ENCODE measurements at regions not wholly inside any gene's neighbourhood (a gene's known extent, or its start where the extent isn't known, plus 50 kb on each side); places are given as distances from the start of the nearest gene placed in this dataset.

DNA sequence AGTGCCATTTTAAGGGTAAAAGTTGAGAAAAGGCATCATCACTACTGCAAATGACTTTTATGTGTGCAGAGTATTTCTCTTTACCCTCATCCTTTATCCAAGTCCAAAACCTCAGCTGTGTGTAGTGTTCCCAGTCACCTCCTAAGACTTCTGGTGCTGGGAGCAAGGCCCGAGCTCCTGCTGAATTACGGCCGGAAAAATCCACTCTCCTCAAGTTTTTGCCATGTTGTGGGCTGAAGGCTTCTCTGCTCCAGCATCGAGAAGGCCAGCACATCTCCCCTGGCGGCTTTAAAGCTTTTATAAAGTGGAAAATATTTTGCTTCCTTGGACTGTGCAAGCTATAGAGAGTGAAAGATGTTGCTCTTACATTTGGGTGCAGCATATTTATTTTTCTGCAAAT is 153.2 kb upstream of the THBS2 start:
- BruUV-seq (replicated peaks) = no TSS peak
- Histone ChIP-seq H3K27ac (ENCODE audit: insufficient read depth, low read depth, low read length) (no peak overlapping the region), H3K9ac (replicated peaks; ENCODE audit: extremely low read depth, insufficient read depth, low read length) (no peak overlapping the region), H3K27me3 (ENCODE audit: control insufficient read depth in 2 of 2, insufficient read depth in 2 of 2, low read length in 2 of 2) (no peaks in the 10 kb centered on the region), H3K4me1 (ENCODE audit: control insufficient read depth, extremely low read depth, insufficient read depth, low read length) (no peaks in the 10 kb centered on the region), H3K79me2 (ENCODE audit: control insufficient read depth, insufficient read depth, low read length) (no peaks in the 10 kb centered on the region), H4K20me1 (replicated peaks; ENCODE audit: control insufficient read depth, extremely low read depth, insufficient read depth, low read length) (no peaks in the 10 kb centered on the region), H3K9me3 (replicated peaks; ENCODE audit: control insufficient read depth, insufficient read depth, low read length) (peaks cover 3% of the 10 kb centered on the region), H3K36me3 (ENCODE audit: control insufficient read depth in 2 of 2, extremely low read depth in 1 of 2, insufficient read depth in 2 of 2, low read length in 2 of 2) (no peaks in the 10 kb centered on the region), H3K9me1 (replicated peaks; ENCODE audit: control insufficient read depth, extremely low read depth, insufficient read depth, low read length) (no peaks in the 10 kb centered on the region), H3K4me3 (replicated peaks in 1 of 3; ENCODE audit: insufficient read depth in 1 of 3, low read depth in 1 of 3, low read length in 3 of 3) (no peak overlapping the region), H2AFZ (ENCODE audit: low read depth, low read length) (no peak overlapping the region), H3K4me2 (ENCODE audit: insufficient read depth, low read length) (no peak overlapping the region)
- no peak for FAIRE-seq
- dilution Hi-C loops (cut with MboI; ENCODE audit: extremely low pct_ligation_motif_present, low sequenced_read_pairs) = no loop called here
- no peak for TF ChIP-seq MYC (IDR thresholded peaks at IDR 0.05; ENCODE audit: low read depth, low read length)
- no peak for DNase-seq (ENCODE audit: low read depth, low spot score)
- ChIA-PET CTCF (no interaction called here), POLR2A (no interaction called here)
- intact Hi-C loops (cut with micrococcal nuclease) = no loop called here

DNA sequence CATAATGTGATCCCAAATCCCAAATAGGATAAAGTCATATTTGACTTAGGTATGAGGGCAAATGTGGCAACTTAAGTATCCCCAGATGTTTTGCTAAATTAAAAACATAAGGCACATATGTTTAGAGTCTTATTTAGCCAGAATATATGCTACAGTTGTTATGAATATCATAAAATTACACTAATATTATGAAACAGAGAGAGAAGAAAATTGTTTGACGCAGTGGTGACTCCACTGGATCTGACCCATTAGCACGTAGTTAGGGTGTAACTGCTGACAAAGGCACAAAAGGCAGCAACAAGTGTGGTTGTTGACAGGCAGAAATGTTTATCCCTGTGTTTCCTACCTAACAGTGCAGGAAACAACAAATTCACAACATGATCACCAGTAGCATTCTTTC is 152.4 kb upstream of the THBS2 start:
- ChIA-PET POLR2A (no interaction called here), CTCF (no interaction called here)
- no peaks in the 10 kb centered on the region for H3K27me3 ChIP-seq (ENCODE audit: control insufficient read depth in 2 of 2, insufficient read depth in 2 of 2, low read length in 2 of 2)
- H3K4me2 ChIP-seq (ENCODE audit: insufficient read depth, low read length) = no peak overlapping the region
- no peak for DNase-seq (ENCODE audit: low read depth, low spot score)
- no peak for TF ChIP-seq GATA2 (IDR thresholded peaks at IDR 0.05; ENCODE audit: insufficient read depth, insufficient read length, low read depth, low read length)
- no peak for TF ChIP-seq POLR2AphosphoS5 (IDR thresholded peaks at IDR 0.05; ENCODE audit: insufficient read depth, low read depth, low read length)
- no peak overlapping the region for H3K4me3 ChIP-seq (replicated peaks in 1 of 3; ENCODE audit: insufficient read depth in 1 of 3, low read depth in 1 of 3, low read length in 3 of 3)
- FAIRE-seq = no peak
- H3K79me2 ChIP-seq (ENCODE audit: control insufficient read depth, insufficient read depth, low read length) = no peaks in the 10 kb centered on the region
- no peaks in the 10 kb centered on the region for H3K4me1 ChIP-seq (ENCODE audit: control insufficient read depth, extremely low read depth, insufficient read depth, low read length)
- H4K20me1 ChIP-seq (replicated peaks; ENCODE audit: control insufficient read depth, extremely low read depth, insufficient read depth, low read length) = no peaks in the 10 kb centered on the region
- H3K9me3 ChIP-seq (replicated peaks; ENCODE audit: control insufficient read depth, insufficient read depth, low read length) = peaks cover 3% of the 10 kb centered on the region
- dilution Hi-C loops (cut with MboI; ENCODE audit: extremely low pct_ligation_motif_present, low sequenced_read_pairs) = no loop called here
- no peak overlapping the region for H2AFZ ChIP-seq (ENCODE audit: low read depth, low read length)
- no peak overlapping the region for H3K9ac ChIP-seq (replicated peaks; ENCODE audit: extremely low read depth, insufficient read depth, low read length)
- intact Hi-C loops (cut with micrococcal nuclease) = no loop called here
- BruUV-seq (replicated peaks) = no TSS peak
- no peaks in the 10 kb centered on the region for H3K9me1 ChIP-seq (replicated peaks; ENCODE audit: control insufficient read depth, extremely low read depth, insufficient read depth, low read length)
- no peaks in the 10 kb centered on the region for H3K36me3 ChIP-seq (ENCODE audit: control insufficient read depth in 2 of 2, extremely low read depth in 1 of 2, insufficient read depth in 2 of 2, low read length in 2 of 2)
- no peak overlapping the region for H3K27ac ChIP-seq (ENCODE audit: insufficient read depth, low read depth, low read length)

All from endothelial cell of umbilical vein (primary cell).